ENCODE measurements at regions not wholly inside any gene's neighbourhood (a gene's known extent, or its start where the extent isn't known, plus 50 kb on each side); places are given as distances from the start of the nearest gene placed in this dataset.

DNA sequence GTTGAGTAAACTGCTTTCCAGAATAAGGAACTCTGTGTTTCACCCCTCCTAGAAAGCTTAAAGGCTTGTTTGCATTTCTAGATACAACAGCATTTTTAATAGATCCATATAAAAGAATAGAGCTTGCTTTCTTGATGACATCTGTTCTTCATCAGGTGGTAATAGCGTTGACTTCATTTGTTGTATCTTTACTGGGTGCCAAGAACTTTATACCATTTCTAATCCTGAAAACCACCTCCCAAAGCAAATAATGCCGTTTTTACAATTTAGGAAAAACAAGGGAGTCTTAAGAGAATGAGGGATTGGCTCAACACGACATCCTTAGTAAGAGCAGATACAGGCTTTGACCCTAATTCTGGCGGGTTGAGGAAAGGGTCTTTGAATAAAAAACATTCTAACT lies 993.4 kb downstream of the TYW1 start:
- TF ChIP-seq, protein P1, sequence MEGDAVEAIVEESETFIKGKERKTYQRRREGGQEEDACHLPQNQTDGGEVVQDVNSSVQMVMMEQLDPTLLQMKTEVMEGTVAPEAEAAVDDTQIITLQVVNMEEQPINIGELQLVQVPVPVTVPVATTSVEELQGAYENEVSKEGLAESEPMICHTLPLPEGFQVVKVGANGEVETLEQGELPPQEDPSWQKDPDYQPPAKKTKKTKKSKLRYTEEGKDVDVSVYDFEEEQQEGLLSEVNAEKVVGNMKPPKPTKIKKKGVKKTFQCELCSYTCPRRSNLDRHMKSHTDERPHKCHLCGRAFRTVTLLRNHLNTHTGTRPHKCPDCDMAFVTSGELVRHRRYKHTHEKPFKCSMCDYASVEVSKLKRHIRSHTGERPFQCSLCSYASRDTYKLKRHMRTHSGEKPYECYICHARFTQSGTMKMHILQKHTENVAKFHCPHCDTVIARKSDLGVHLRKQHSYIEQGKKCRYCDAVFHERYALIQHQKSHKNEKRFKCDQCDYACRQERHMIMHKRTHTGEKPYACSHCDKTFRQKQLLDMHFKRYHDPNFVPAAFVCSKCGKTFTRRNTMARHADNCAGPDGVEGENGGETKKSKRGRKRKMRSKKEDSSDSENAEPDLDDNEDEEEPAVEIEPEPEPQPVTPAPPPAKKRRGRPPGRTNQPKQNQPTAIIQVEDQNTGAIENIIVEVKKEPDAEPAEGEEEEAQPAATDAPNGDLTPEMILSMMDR (IDR thresholded peaks at IDR 0.05): no peak
- Histone ChIP-seq H3K36me3 (no peaks in the 10 kb centered on the region), H3K9me3 (no peaks in the 10 kb centered on the region), H3K27ac (no peak overlapping the region), H3K27me3 (no peaks in the 10 kb centered on the region), H3K4me3 (no peak overlapping the region), H3K4me1 (no peaks in the 10 kb centered on the region)
- no peak for DNase-seq
- intact Hi-C loops (cut with DNase I; ENCODE audit: low total_unique reads): no loop called here

DNA sequence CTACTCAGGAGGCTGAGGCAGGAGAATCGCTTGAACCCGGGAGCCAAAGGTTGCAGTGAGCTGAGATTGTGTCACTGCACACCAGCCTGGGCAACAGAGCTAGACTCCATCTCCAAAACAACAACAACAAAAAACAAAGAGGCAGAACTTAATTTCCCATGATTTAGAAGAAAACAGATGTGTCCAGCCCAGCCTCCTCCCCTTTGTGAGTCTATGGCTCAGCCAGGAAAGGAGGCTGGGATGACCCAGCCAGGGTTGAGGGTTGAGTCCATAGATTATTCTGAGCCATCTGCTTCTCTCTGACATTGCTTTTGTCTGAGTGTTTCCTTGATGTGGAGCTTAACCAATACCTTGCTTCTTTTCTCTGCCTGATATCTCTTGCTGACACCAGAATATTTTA lies 994.1 kb downstream of the TYW1 start:
- no peak for DNase-seq

DNA sequence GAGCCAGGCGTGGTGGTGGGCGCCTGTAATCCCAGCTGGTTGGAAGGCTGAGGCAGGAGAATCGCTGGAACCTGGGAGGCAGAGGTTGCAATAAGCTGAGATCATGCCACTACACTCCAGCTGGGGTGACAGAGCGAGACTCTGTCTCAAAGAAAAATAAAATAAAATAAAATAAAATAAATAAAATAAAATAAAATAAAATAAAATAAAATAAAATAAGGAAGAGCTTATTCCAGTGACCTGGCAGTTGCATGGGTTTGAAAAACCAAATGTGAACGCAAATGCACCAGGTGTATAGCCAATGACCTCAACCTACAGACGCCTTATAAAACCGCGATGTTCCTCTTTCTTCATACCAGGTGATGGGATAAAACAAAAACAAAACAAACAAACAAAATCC lies 995.7 kb downstream of the TYW1 start:
- no peaks in the 10 kb centered on the region for H3K4me1 ChIP-seq
- H3K27me3 ChIP-seq: no peaks in the 10 kb centered on the region
- no peak for DNase-seq
- H3K36me3 ChIP-seq: no peaks in the 10 kb centered on the region
- intact Hi-C loops (cut with DNase I; ENCODE audit: low total_unique reads): no loop called here
- TF ChIP-seq, protein P1 (IDR thresholded peaks at IDR 0.05): no peak
- no peak overlapping the region for H3K27ac ChIP-seq
- H3K4me3 ChIP-seq: no peak overlapping the region
- H3K9me3 ChIP-seq: no peaks in the 10 kb centered on the region

More for the DNA sequence above, 994.1 kb downstream of the TYW1 start:
- TF ChIP-seq, protein P1 (IDR thresholded peaks at IDR 0.05): no peak
- H3K27me3 ChIP-seq: no peaks in the 10 kb centered on the region
- no peak overlapping the region for H3K4me3 ChIP-seq
- no peaks in the 10 kb centered on the region for H3K36me3 ChIP-seq
- intact Hi-C loops (cut with DNase I; ENCODE audit: low total_unique reads): no loop called here
- no peak overlapping the region for H3K27ac ChIP-seq
- no peaks in the 10 kb centered on the region for H3K9me3 ChIP-seq
- no peaks in the 10 kb centered on the region for H3K4me1 ChIP-seq

DNA sequence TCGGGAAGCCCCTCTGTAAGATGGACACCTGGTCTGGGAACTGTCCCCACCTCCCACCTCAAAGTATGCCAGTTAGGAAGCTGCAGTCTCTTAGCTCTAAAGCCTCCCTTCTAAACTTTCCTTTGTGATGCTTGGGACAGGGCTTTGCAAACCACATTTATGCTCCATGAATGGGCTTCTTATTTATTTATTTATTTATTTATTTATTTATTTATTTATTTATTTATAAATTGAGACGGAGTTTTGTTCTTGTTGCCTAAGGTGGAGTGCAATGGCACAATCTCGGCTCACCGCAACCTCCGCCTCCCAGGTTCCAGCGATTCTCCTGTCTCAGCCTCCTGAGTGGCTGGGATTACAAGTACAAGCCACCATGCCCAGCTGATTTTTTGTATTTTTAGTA lies 1009.4 kb downstream of the TYW1 start:
- DNase-seq: no peak
- TF ChIP-seq, protein P1 (IDR thresholded peaks at IDR 0.05): no peak
- Histone ChIP-seq H3K27me3 (no peaks in the 10 kb centered on the region), H3K9me3 (no peaks in the 10 kb centered on the region), H3K27ac (no peak overlapping the region), H3K4me1 (no peaks in the 10 kb centered on the region), H3K4me3 (no peak overlapping the region), H3K36me3 (no peaks in the 10 kb centered on the region)
- intact Hi-C loops (cut with DNase I; ENCODE audit: low total_unique reads): no loop called here

DNA sequence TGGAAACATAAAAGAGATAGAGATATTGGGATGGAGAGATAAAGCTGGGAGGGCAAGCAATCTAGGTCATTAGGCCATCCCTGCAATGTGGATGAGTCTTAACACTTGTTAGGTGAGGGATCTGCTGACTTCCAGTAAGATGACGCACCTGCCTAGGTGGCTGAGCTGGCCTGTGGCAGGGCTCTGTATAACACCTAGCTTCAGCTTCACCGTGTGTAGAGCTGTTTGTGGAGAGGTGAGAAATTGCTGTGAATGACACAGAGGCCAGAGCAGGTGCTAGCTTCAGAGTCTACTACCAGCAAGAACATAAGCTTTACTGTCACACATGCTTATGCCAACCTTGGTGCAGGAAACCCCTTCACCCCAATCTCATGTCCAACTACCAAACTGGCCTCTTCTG lies 1010.0 kb downstream of the TYW1 start:
- no peak for DNase-seq
- no peak overlapping the region for H3K27ac ChIP-seq
- H3K36me3 ChIP-seq: no peaks in the 10 kb centered on the region
- TF ChIP-seq, protein P1 (IDR thresholded peaks at IDR 0.05): no peak
- H3K4me3 ChIP-seq: no peak overlapping the region
- peaks cover 0 to 1% (median 0%) of the 10 kb centered on the region in 3 donors for H3K9me3 ChIP-seq
- intact Hi-C loops (cut with DNase I; ENCODE audit: low total_unique reads): no loop called here
- no peaks in the 10 kb centered on the region for H3K27me3 ChIP-seq
- no peaks in the 10 kb centered on the region for H3K4me1 ChIP-seq

DNA sequence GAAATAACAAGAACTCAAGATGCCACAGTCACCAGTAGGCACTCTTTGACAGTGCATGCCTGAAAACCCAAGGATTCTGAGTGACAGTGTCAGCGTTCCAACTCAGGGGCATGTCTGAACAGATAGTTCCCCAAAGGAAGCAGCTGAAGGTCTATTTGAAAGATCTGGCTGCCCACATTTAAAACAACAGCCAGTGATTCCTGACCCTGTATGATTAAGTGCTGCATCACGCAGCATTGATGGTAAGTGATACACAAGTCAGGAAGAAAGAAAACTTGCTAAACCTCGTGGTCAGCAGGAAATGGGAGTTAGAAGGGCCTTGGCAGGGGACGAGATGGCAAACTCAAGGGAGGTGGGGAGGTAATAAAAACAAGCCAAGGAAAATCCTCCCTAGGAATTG lies 1013.1 kb downstream of the TYW1 start:
- Histone ChIP-seq H3K36me3 (no peaks in the 10 kb centered on the region), H3K27me3 (no peaks in the 10 kb centered on the region), H3K4me1 (no peaks in the 10 kb centered on the region), H3K9me3 (peaks cover 0 to 2% (median 0%) of the 10 kb centered on the region in 3 donors), H3K4me3 (no peak overlapping the region), H3K27ac (no peak overlapping the region)
- intact Hi-C loops (cut with DNase I; ENCODE audit: low total_unique reads): no loop called here
- TF ChIP-seq, protein P1 (IDR thresholded peaks at IDR 0.05): no peak
- DNase-seq: no peak
